GM12872 (cell line): ENCODE measurements at regions not wholly inside any gene's neighbourhood (a gene's known extent, or its start where the extent isn't known, plus 50 kb on each side); places are given as distances from the start of the nearest gene placed in this dataset.
A peak's percentile ranks its signal among the peaks of the same experiment; 100 is the strongest.

ENCODE experiments used
- CTCF ChIP-seq: IDR thresholded peaks from 3 replicates; pipeline ENCODE4 v1.5.1; 2011; ENCODE audit warnings: low read depth, mild to moderate bottlenecking, low read length, moderate library complexity; ENCODE audit not compliant: insufficient read depth

GRCh38 chr2:7999683-8000476, 682.0 kb upstream of the ID2 start:
- no peak for TF ChIP-seq CTCF

GRCh38 chr2:8000870-8001269, 681.0 kb upstream of the ID2 start:
- peak; percentile 46; the same call in 1 of the 3 replicates for TF ChIP-seq CTCF

GRCh38 chr2:8002765-8003393, 679.0 kb upstream of the ID2 start:
- TF ChIP-seq CTCF: no peak

- no peak for TF ChIP-seq CTCF
Measured at GRCh38 chr2:8003462-8004075, 678.3 kb upstream of the ID2 start.

- no peak for TF ChIP-seq CTCF
Measured at GRCh38 chr2:8004250-8004681, 677.6 kb upstream of the ID2 start.

GRCh38 chr2:8006181-8006580, 675.7 kb upstream of the ID2 start:
- TF ChIP-seq CTCF: no peak

- TF ChIP-seq CTCF: no peak
Measured at GRCh38 chr2:8006626-8007025, 675.2 kb upstream of the ID2 start.
